ENCODE measurements at regions not wholly inside any gene's neighbourhood (a gene's known extent, or its start where the extent isn't known, plus 50 kb on each side); places are given as distances from the start of the nearest gene placed in this dataset.
A peak's percentile ranks its signal among the peaks of the same experiment; 100 is the strongest.

GRCh38 chr3:68571321-68571720 lies 361.0 kb downstream of the TAFA4 start:
- WGBS, 2 experiments (ENCODE audit: insufficient coverage in 1 of 2, insufficient read length in 1 of 2), result 87 to 100% methylated on average over 1 to 2 of the region's 2 CpGs

DNA sequence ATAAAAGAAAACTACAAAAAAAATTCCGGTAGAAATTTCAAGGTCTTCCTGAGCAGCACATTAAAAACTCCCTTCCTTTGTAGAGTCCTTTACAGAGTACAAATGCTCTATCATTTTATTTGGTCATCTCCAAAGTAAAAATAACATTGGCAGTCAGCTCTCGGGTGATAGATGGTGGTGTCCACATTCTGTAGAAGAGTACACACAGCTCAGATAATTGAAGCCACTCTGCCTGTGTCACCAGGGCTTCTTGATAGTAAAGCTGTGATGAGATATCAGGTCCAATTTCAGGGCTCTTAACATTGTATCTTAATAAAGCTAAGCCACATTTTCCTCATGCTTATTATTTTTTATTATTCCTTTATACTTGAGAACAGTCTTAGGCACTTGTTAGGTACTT lies 371.6 kb downstream of the TAFA4 start:
- Mint-ChIP-seq H3K4me1 (no peaks in the 10 kb centered on the region), H3K36me3 (ENCODE audit: low read depth) (no peaks in the 10 kb centered on the region), H3K27me3 (ENCODE audit: insufficient read depth) (no peaks in the 10 kb centered on the region), H3K4me3 (no peak overlapping the region), H3K9me3 (no peaks in the 10 kb centered on the region), H3K27ac (no peak overlapping the region)
- Histone ChIP-seq H3K36me3 (ENCODE audit: control insufficient read depth, insufficient read depth, low read length) (no peaks in the 10 kb centered on the region), H3K9me3 (ENCODE audit: control insufficient read depth, low read length) (no peaks in the 10 kb centered on the region), H3K4me1 (ENCODE audit: control insufficient read depth, insufficient read depth, low read length) (no peaks in the 10 kb centered on the region), H3K27me3 (ENCODE audit: control insufficient read depth, insufficient read depth, low read length, poor library complexity, severe bottlenecking) (no peaks in the 10 kb centered on the region), H3K4me3 (ENCODE audit: low read length) (no peak overlapping the region), H3K9ac (ENCODE audit: extremely low read depth, low read length, poor library complexity, severe bottlenecking) (no peak overlapping the region), H3K27ac (ENCODE audit: low read depth, low read length) (no peak overlapping the region)
- WGBS, 2 experiments (ENCODE audit: insufficient coverage in 1 of 2, insufficient read length in 1 of 2), result 97 to 100% methylated on average over 1 to 2 of the region's 2 CpGs
- no peak for DNase-seq
- TF ChIP-seq, protein P1, sequence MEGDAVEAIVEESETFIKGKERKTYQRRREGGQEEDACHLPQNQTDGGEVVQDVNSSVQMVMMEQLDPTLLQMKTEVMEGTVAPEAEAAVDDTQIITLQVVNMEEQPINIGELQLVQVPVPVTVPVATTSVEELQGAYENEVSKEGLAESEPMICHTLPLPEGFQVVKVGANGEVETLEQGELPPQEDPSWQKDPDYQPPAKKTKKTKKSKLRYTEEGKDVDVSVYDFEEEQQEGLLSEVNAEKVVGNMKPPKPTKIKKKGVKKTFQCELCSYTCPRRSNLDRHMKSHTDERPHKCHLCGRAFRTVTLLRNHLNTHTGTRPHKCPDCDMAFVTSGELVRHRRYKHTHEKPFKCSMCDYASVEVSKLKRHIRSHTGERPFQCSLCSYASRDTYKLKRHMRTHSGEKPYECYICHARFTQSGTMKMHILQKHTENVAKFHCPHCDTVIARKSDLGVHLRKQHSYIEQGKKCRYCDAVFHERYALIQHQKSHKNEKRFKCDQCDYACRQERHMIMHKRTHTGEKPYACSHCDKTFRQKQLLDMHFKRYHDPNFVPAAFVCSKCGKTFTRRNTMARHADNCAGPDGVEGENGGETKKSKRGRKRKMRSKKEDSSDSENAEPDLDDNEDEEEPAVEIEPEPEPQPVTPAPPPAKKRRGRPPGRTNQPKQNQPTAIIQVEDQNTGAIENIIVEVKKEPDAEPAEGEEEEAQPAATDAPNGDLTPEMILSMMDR (conservative IDR thresholded peaks at IDR 0.05), result no peak

More at GRCh38 chr3:68571321-68571720, 361.0 kb downstream of the TAFA4 start:
- Mint-ChIP-seq H3K27ac (no peak overlapping the region), H3K27me3 (ENCODE audit: insufficient read depth) (no peaks in the 10 kb centered on the region), H3K9me3 (no peaks in the 10 kb centered on the region), H3K4me1 (no peaks in the 10 kb centered on the region), H3K36me3 (ENCODE audit: low read depth) (no peaks in the 10 kb centered on the region), H3K4me3 (no peak overlapping the region)
- TF ChIP-seq, protein P1 (conservative IDR thresholded peaks at IDR 0.05), result no peak
- H3K36me3 ChIP-seq (ENCODE audit: control insufficient read depth, insufficient read depth, low read length), result no peaks in the 10 kb centered on the region
- H3K27me3 ChIP-seq (ENCODE audit: control insufficient read depth, insufficient read depth, low read length, poor library complexity, severe bottlenecking), result no peaks in the 10 kb centered on the region
- no peaks in the 10 kb centered on the region for H3K9me3 ChIP-seq (ENCODE audit: control insufficient read depth, low read length)
- no peak overlapping the region for H3K9ac ChIP-seq (ENCODE audit: extremely low read depth, low read length, poor library complexity, severe bottlenecking)
- no peak overlapping the region for H3K4me3 ChIP-seq (ENCODE audit: low read length)
- no peaks in the 10 kb centered on the region for H3K4me1 ChIP-seq (ENCODE audit: control insufficient read depth, insufficient read depth, low read length)
- H3K27ac ChIP-seq (ENCODE audit: low read depth, low read length), result no peak overlapping the region
- DNase-seq, result peak; percentile 41

DNA sequence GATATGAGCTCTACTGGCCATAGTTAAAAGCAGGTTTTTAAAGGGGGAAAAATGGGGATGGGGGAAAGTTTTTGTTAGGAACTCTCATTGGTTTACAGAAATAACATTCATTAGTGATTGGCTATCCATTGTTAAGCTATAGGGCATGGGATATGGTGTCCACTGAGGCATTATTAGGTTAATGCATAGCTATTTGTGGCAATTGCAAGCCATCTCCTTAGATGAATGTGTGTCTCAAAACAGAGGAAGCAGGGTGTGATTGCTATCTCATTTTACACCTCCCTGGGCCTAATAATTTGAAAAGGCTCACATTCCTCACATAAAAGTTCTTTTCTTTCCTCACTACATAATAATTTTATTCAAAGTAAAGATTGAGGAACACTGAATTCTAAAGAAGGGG lies 396.6 kb downstream of the TAFA4 start:
- no peaks in the 10 kb centered on the region for H3K36me3 Mint-ChIP-seq (ENCODE audit: low read depth)

More for the DNA sequence above, 396.6 kb downstream of the TAFA4 start:
- no peaks in the 10 kb centered on the region for H3K27me3 Mint-ChIP-seq (ENCODE audit: insufficient read depth)
- Histone ChIP-seq H3K4me3 (ENCODE audit: low read length) (no peak overlapping the region), H3K4me1 (ENCODE audit: control insufficient read depth, insufficient read depth, low read length) (peaks cover 4% of the 10 kb centered on the region), H3K27ac (ENCODE audit: low read depth, low read length) (no peak overlapping the region), H3K36me3 (ENCODE audit: control insufficient read depth, insufficient read depth, low read length) (no peaks in the 10 kb centered on the region), H3K9me3 (ENCODE audit: control insufficient read depth, low read length) (no peaks in the 10 kb centered on the region), H3K9ac (ENCODE audit: extremely low read depth, low read length, poor library complexity, severe bottlenecking) (no peak overlapping the region), H3K27me3 (ENCODE audit: control insufficient read depth, insufficient read depth, low read length, poor library complexity, severe bottlenecking) (no peaks in the 10 kb centered on the region)
- no peak overlapping the region for H3K27ac Mint-ChIP-seq
- H3K4me3 Mint-ChIP-seq, result no peak overlapping the region
- DNase-seq, result no peak
- peaks cover 32% of the 10 kb centered on the region for H3K4me1 Mint-ChIP-seq
- TF ChIP-seq, protein P1 (conservative IDR thresholded peaks at IDR 0.05), result no peak
- peaks cover 14% of the 10 kb centered on the region for H3K9me3 Mint-ChIP-seq

All from endodermal cell (in vitro differentiated cells).